ENCODE measurements at regions not wholly inside any gene's neighbourhood (a gene's known extent, or its start where the extent isn't known, plus 50 kb on each side); places are given as distances from the start of the nearest gene placed in this dataset.

DNA sequence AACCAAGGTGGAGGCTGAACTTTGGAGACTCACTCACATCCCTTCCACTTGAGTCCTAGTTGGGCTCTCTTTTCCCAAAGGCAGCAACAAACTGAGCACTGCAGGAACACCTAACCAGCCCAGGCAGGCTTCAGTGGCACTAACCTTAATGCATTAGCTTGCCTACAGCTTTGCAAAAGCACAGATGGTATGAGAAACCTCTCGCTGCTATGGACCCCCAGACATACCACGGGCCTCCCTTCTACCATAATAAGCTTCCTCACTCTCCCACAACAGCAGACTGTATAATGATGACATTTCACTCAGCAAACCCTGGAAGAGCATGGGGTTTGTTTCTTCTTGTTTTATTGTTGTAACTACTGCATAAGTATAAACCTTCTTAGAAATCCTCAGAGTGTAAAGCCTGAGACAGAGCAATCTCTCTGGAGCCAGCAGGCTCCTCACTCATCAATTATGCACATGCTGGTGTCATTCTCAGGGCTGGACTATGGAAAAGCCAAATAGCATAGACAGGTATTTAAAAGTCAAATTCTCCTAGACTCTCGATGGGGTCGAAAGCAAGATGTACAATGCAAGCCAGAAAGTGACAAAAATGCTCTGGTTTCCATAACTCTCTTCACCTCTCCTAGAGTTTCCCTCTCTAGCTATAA is 167.6 kb downstream of the NXPE2 start:
- intact Hi-C loops (cut with DNase I): no loop called here
- DNase-seq (no peak), ATAC-seq (ENCODE audit: poor library complexity) (peak; percentile 15)

DNA sequence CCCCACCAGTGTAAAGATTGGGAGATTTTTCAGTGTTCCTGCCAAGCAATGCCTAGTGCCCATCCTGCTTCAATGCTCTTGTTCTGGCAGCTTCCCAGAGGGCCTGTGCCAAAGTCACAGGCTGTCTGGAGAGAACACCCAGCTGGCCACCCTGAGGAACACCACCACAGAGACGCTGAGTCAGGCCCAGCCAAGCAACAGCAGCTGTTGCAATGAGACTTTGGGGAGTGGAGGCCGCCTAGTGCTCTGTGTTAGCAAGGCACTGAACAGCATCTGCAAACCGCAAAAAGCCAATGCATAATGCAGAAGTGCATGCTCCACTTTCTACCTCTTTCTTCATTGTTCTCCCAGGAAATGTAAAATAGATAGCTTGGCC is 168.1 kb downstream of the NXPE2 start:
- intact Hi-C loops (cut with DNase I): no loop called here
- DNase-seq (peak; percentile 77), ATAC-seq (ENCODE audit: poor library complexity) (peak; percentile 97)

- intact Hi-C loops (cut with DNase I): no loop called here
These were observed 169.1 kb downstream of the NXPE2 start for GRCh38 chr11:114847306-114847975.

GRCh38 chr11:114848027-114848426 is 169.7 kb downstream of the NXPE2 start:
- intact Hi-C loops (cut with DNase I): no loop called here
- DNase-seq (no peak), ATAC-seq (ENCODE audit: poor library complexity) (no peak)

More at GRCh38 chr11:114847306-114847975, 169.1 kb downstream of the NXPE2 start:
- DNase-seq: no peak
- no peak for ATAC-seq (ENCODE audit: poor library complexity)

- ATAC-seq (ENCODE audit: poor library complexity) (no peak), DNase-seq (no peak)
- intact Hi-C loops (cut with DNase I): no loop called here
These were observed 179.0 kb downstream of the NXPE2 start for GRCh38 chr11:114857281-114857680.

DNA sequence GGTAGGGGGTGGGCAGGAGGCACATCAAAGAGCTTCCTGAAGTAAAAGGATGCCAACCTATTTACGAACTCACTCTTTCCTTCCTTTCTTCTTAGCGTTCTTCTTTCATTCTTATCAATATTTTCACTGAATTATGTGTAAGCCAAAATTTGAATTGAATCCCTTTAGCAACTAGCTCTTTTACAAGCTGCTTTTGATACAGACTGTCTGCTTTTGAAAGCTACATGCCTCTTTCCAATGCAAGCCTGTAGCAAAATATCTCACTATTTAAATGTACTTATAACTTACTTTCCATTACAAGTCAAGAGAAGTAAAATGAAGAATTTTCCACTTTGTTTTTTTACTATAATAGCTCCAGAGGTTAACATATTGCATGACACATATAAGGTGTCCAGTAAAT is 186.6 kb downstream of the NXPE2 start:
- DNase-seq (no peak), ATAC-seq (ENCODE audit: poor library complexity) (no peak)
- intact Hi-C loops (cut with DNase I): no loop called here

- ATAC-seq (ENCODE audit: poor library complexity): no peak
- intact Hi-C loops (cut with DNase I): no loop called here
These were observed 197.9 kb downstream of the NXPE2 start for GRCh38 chr11:114876234-114876633.

GRCh38 chr11:114877976-114878375 is 199.6 kb downstream of the NXPE2 start:
- intact Hi-C loops (cut with DNase I): no loop called here
- DNase-seq (no peak), ATAC-seq (ENCODE audit: poor library complexity) (no peak)

More at GRCh38 chr11:114876234-114876633, 197.9 kb downstream of the NXPE2 start:
- DNase-seq: no peak

DNA sequence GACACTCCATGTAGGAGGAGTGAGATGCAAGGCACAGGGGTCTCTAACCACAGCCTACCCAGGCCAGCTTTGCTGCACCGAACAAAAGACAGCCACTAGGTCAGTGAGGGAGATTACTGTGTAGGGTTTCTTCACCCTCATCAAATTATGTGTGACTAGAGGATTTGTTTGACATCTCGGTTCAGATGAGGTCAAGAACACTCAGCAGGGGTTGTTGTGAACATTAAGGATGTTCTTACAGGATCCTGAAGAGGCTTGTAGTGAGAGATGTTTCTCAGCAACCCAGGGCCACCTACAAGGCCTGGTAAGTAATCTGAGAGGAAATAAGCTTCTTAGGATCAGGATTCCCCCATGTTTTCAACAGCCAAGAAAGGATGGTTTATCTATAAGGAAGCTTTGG is 202.1 kb downstream of the NXPE2 start:
- no peak for ATAC-seq (ENCODE audit: poor library complexity)
- intact Hi-C loops (cut with DNase I): no loop called here
- no peak for DNase-seq

GRCh38 chr11:114883472-114883871 is 205.1 kb downstream of the NXPE2 start:
- peak; percentile 51 for DNase-seq
- intact Hi-C loops (cut with DNase I): no loop called here
- peak; percentile 81 for ATAC-seq (ENCODE audit: poor library complexity)

DNA sequence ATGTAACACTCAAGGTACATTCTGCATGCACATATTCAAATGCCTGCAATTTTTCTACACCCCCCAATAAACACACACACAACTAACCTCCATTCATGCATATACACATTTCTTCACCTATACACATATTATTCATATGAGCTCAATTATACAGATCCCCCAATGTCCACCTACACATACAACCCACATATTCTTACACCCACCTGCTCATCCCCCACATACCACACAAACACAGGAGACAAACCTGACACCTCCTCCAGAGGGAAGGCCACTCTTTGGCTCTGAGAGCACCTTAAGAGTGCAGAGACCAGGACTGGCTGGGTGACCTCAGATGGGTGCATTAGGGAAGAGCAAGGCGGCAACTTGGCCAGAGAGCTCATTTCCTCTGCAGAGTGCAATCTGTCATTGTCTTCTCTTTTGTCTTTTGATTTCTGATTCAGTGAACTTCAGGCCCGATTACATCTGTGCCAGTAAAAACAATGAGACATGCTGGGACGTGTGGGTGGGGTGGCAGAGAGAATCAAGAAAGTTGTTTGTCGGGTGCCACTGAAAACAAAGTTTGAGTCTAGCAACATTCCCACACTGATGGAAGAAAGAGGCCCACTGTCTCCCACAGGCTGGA is 208.4 kb downstream of the NXPE2 start:
- intact Hi-C loops (cut with DNase I): no loop called here
- DNase-seq (no peak), ATAC-seq (ENCODE audit: poor library complexity) (no peak)

GRCh38 chr11:114889594-114890011 is 211.3 kb downstream of the NXPE2 start:
- intact Hi-C loops (cut with DNase I): no loop called here
- ATAC-seq (ENCODE audit: poor library complexity): peak; percentile 67

DNA sequence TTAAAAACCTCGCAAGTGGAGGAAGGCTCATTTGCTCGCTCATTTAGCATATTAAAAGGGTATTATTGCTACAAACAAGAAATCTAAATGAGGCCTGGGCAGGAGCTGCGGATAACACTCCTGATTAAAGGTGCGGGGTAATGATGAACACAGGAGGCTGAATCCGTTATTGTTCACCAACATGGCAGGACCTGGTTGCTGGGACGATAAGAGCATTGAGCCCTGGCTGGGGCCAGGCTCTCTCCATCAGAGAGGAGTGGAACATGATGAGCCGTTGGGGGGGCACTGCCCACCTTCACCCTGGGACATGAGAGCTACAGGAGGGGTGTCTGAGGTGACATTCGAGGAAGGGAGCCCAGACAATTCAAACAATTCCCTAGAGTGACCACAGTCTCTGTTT is 211.7 kb downstream of the NXPE2 start:
- intact Hi-C loops (cut with DNase I): no loop called here
- ATAC-seq (ENCODE audit: poor library complexity) (peak; percentile 36), DNase-seq (no peak)

More at GRCh38 chr11:114889594-114890011, 211.3 kb downstream of the NXPE2 start:
- DNase-seq: peak; percentile 52

GRCh38 chr11:114891911-114892310 is 213.6 kb downstream of the NXPE2 start:
- ATAC-seq (ENCODE audit: poor library complexity): peak; percentile 44
- no peak for DNase-seq
- intact Hi-C loops (cut with DNase I): no loop called here

GRCh38 chr11:114892381-114893197 is 214.3 kb downstream of the NXPE2 start:
- DNase-seq (no peak), ATAC-seq (ENCODE audit: poor library complexity) (peak; percentile 20)
- intact Hi-C loops (cut with DNase I): no loop called here

- no peak for DNase-seq
- intact Hi-C loops (cut with DNase I): no loop called here
- peak; percentile 47 for ATAC-seq (ENCODE audit: poor library complexity)
These were observed 215.0 kb downstream of the NXPE2 start for GRCh38 chr11:114893329-114893728.

DNA sequence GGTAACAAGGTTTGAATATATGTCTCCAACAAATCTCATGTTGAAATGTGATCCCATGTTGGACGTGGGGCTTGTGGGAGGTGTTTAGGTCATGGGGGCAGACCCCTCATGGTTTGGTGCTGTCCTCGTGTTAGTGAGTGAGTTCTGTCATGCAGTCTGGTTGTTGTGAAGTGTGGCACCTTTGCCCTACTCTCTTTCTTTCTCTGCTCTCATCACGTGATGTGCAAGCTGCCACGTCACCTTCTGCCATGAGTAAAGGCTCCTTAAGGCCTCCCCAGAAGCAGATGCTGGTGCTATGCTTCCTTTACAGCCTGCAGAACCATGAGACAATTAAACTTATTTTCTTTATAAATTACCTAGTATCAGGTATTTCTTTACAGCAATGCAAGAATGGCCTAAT is 218.3 kb downstream of the NXPE2 start:
- DNase-seq (no peak), ATAC-seq (ENCODE audit: poor library complexity) (no peak)
- intact Hi-C loops (cut with DNase I): no loop called here

GRCh38 chr11:114909866-114910265 is 231.5 kb downstream of the NXPE2 start:
- DNase-seq (no peak), ATAC-seq (ENCODE audit: poor library complexity) (no peak)
- intact Hi-C loops (cut with DNase I): no loop called here

DNA sequence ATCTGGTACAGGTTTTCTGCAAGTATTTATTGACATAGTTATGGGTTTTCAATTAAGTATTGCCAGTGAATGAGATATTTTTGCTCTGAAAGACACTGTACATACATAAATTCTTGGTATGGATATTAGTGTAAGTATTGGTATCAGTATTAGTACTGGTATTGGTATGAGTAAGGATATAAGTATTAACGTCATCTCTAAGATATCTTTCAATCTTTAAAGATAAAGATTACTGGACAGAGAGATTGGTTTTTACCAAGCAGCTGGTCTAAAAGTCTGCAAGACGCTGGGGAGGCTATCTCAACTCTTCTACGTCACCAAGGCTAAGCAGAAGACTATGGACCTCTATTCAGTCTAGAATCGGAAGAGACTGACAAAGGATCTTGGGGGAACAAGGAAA is 234.5 kb downstream of the NXPE2 start:
- intact Hi-C loops (cut with DNase I): no loop called here
- no peak for ATAC-seq (ENCODE audit: poor library complexity)
- no peak for DNase-seq

Data from Right ventricle myocardium superior (tissue), 1 donor.